NCI-H69 (cell line): ENCODE measurements at regions not wholly inside any gene's neighbourhood (a gene's known extent, or its start where the extent isn't known, plus 50 kb on each side); places are given as distances from the start of the nearest gene placed in this dataset.
A peak's percentile ranks its signal among the peaks of the same experiment; 100 is the strongest.

Experiments used
- DNase-seq: peaks from one replicate; lab custom pipeline; 2025; lab: John Stamatoyannopoulos, UW

DNA sequence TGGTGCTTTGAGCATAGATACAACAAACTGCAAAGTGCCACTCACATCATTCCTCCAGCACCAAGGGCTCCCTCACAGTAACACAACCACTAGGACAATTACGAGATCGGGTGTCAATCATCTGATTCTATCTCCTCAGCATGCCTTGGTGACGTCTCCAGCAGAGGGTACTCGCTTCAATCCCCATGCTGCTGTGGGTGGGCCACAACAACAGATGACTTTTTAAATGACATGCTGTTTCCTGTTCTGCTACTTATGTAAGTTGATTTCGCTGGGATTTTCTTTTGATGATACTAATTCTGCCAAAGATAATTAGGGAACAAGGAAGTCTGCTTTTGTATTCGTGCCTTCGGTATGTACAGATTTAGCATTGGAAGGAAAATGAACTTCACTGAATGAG is 1113.0 kb downstream of the BCL11A start:
- DNase-seq = no peak

- no peak for DNase-seq
Observed at GRCh38 chr2:59435635-59436034, 1117.8 kb downstream of the BCL11A start.

- DNase-seq = no peak
Observed at GRCh38 chr2:59428940-59429339, 1124.5 kb downstream of the BCL11A start.

DNA sequence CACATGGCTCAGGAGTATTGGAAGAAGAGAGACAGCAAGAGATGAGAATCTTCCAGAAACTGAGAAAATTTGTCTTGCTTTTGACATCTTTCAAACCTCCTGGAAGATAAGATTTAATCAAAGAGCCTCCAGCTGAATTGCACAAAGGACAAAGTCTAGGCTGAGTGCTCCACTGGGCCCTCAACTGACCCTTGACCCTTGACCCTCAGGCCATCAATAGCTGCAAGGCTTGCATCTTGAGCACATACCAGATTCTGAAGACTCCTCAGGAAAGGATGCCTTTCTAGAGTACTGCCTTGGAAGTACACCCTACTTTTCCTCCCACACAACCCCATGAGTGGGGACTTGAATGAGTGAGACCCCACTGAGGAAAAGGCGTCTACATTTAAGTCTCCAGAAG is 1125.5 kb downstream of the BCL11A start:
- DNase-seq = no peak

DNA sequence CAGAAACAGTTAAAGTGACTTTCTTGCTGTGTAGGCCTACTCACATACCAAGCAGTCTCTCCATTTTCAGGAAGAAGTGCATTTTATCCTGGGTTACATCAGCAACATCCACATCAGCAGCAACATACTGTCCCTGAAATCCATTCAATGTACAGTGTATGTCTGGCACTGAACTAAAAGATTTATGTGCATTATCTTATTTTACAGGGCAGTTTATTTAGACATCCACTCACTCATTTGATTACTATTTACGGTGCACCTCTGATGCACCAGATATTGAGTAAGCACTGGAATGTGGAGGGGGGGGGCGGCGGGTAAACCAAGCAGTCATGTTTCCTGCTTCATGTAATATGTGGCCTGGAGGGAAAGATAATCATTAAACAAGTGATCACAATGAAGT is 1128.2 kb downstream of the BCL11A start:
- no peak for DNase-seq

- DNase-seq = peak; percentile 95
Observed at GRCh38 chr2:59413751-59414570, 1139.5 kb downstream of the BCL11A start.

GRCh38 chr2:59399126-59399525 is 1154.3 kb downstream of the BCL11A start:
- DNase-seq = no peak

DNA sequence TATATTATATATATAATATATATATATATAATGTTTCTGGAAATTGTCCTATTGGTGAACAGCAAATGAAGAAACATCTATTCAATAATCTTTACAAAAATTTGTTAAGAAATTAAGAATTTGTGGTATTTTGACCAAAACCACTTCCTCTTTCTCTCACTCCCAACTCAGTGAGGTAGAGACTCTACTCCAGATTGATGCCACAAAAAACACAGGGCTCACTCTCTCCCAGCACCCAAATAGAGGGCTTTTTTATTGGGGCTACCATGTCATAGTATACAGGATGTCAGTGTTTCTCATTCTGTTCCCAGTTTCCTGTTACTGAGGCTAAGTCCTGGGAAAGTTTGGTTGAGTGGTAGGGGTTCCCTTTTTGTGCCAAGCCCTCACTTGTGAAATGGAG is 1155.4 kb downstream of the BCL11A start:
- no peak for DNase-seq

DNA sequence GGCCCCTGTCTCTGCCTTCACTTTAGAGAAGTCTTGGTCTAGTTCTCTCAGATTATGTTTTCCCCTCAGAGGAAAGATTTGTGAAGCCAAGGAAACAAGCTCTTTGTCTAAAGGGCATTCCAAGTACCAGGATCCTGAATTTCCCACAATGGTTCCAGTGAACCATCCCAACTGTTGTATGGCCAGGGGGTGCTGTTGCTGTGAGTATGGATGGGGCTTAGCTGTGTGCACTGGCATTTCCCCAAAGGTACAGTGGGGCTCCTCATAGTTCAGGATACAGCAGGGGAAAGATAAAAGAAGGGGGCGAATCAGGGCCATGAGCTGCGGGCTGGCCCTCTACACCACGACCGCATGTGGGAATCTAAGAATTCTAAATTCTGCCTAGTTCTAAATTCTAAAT is 1154.0 kb upstream of the FANCL start:
- DNase-seq = peak; percentile 3

DNA sequence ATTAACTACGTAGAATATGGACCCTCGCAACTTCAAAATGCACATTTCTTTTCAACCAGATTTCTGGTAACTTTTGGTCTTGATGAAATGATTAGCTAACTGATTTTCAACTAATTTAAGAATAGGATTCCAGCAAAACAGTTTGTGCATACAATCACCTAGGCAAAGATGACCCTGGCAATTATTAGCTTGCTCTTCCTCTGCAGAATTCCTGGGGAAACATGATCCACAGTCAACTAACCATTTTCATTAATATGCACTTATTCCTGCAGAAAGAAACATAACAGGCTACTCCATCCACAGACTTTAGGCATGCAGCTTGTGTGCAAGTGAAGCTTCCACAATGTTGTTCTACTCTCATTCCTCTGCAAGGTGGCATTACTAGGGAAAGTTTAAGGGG is 1150.8 kb upstream of the FANCL start:
- DNase-seq = no peak

DNA sequence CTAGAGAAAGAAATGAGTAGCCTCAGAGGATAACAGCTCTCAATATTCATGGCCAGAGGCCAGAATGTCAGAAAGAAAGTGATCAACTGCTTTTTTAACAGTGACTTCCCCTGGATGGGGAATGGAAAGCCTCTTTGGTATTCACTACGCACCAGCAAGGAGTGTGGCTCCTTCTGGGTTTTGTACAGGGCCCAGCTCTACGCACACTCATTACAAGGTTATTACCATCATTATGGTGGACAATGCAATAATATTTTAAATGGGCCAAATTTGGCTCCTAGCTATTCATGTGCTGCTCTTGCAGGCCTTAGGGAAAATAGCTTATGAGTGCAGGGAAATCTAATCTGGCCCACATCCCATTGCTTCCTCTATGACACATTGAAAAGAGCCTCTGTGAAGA is 1149.5 kb upstream of the FANCL start:
- peak; percentile 41 for DNase-seq

DNA sequence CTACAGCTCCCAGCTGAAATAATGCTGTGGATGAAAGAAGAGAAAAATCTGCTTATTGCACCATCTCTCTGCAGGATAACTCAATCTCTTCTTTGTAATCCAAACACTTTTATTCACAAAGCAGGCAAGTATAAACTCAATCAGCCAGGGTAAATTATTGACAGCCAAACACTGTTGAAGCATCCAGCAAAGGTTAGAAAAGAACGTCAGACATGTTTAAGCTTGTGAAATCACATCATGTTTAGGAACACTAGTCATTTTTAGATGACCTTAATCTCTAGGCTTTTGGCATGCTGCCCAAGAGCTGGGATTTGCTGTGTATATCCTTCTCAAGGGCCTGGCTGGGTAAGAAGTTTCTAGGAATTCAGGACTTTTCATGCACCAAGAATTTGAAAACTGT is 1148.1 kb upstream of the FANCL start:
- DNase-seq = peak; percentile 64

DNA sequence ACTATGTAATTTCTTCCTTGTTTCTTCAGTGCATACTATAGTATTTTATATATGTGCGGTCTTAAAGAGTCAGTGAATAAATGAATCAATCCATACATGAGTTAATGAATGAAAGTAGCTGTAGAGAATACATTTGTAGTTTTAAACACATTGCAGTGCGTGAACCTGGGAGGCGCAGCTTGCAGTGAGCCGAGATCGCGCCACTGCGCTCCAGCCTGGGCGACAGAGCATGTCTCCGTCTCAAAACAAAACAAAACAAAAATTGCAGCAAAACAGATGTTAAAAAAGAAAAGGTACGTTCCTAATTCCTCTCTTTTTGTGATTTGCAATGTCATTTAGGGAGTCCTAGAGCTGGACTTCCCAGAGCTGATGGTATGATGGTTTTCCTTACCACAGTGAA is 1144.8 kb upstream of the FANCL start:
- no peak for DNase-seq

- DNase-seq = peak; percentile 76
Observed at GRCh38 chr2:59383473-59383872, 1142.3 kb upstream of the FANCL start.

- DNase-seq = no peak
Observed at GRCh38 chr2:59378127-59378526, 1137.0 kb upstream of the FANCL start.

DNA sequence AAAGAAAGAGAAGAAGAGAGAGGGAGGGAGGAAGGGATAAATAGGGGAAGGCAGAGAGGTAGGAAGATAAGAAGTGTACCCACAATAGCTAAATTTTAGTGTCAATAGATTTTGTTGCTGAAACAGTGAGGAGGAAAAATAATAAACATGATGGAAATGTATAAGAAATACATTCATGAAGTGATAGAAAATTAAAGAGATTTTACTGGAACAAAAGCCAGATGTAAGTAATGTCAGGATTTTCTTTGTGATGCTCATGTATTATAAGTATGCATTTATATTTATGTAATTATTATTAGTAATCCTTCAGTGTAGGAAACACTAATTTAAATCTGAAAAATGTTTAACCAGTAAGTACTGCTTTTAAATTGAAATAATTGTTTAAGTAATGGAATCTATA is 1125.2 kb upstream of the FANCL start:
- no peak for DNase-seq

DNA sequence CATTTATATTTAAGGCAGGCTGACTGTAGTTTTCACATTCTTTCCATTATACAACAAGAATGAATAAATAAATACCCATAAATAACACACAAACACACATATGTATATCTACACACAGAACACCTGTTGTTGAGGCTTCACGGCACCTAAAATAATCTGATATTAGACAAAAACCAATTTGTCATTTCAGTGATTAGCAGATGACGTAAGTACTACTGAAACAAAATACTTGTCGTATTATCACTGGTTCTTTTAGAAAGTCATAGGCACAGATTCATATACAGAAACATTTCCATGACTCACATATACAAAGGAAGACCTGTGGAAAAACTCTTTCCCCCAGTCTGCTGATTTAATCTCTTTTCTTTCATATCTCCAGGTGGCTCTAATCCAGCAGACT is 1113.4 kb upstream of the FANCL start:
- no peak for DNase-seq

DNA sequence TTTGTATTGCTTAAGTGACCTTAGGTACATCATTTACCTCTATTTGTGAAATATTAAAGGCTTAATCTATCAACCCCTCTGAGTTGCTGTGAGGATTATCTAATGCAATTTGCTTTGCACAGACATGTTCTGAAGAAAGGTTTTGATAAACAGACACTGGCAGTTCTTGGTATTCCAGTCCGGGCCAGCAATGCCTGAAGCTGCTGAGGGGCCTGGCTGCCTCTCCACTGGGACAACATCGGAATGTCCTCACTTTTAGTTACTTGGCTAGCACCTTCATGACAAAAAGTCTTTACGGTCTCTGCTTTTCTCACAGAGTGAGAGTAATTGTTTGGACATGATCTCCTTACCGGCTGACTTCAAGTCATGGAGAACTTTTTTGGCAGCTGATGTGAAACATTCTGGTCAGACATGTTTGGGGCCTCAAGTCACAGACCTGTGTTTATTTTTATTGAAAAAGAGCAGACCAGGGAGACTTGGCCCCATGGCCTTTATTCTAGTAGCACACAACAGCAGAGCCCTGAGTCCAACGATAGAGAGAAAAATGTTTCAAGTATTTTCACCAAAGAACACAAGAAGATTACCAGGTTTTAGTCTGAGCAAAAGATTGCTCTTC is 1112.3 kb upstream of the FANCL start:
- DNase-seq = no peak

DNA sequence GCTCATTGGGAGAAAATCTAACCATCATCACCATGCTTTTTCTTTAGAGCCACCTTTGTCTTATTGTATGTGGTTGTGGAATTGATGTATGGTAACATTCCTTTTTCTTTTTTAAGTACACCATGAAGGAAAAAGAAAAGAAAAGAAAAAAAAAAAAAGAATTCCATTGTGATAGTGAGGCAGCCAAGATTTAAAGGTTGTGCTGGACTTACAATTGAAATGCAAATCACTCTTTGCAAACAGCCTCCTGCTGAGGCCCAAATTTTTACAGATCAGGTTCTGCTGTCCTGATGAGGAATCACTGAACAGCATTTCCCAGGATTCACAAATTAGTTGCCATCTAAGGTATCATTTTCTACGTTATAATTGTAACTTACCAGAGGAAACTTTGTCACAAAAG is 1101.0 kb upstream of the FANCL start:
- DNase-seq = peak; percentile 10

DNA sequence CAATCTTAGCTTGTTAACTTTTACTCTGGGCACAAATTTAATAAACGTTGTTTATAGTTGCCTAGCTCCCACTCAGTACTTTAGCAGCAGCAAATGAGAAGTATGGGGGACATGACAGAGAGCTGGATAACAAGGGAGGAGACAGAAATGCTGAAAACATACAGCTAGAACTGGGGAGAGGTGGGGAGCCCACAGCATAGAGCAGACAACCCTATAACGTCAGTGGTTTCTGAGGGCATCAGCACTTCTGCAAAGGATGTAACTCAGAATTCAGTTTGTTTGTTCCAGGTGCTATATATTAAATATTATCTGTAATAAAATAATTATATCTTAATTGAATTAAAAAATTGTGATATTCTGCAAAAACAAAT is 1098.7 kb upstream of the FANCL start:
- no peak for DNase-seq

DNA sequence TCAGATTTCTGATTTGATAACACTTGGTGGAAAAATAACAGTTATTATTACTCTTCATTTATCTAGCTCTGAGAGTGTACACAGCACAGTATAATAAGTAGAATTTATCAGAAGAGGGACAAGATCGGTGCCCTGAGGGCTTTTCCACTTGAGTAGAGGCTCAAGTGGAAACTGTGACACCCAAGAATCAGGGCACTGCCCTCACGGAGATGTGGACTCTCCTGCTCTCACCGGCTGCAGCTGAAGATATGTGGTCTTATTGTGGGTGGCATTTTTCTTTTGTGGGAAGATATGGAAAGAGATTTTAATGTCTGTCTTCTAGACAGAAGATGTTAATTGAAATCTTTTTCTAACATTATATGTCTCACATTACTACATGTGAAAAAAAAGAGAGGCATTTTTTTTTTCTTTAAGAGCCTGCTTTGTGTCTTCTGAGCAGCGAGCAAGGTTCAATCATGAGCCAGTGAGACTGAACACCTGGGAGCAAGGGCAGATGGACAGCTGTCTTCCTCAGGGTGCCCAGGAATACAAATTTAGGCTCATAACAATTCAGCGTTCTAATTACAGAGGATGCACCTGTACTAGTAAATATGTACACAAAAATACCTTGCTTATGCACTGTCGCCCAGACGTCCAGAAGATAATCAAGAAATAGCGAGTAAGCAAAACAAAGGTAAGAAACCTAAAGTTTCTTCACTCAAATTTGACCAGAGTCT is 1098.2 kb upstream of the FANCL start:
- peak; percentile 66 for DNase-seq

GRCh38 chr2:59333007-59333406 is 1091.9 kb upstream of the FANCL start:
- peak; percentile 74 for DNase-seq
